SU-DHL-6 (cell line): ENCODE measurements at regions not wholly inside any gene's neighbourhood (a gene's known extent, or its start where the extent isn't known, plus 50 kb on each side); places are given as distances from the start of the nearest gene placed in this dataset.

Source experiments
- H2AFZ ChIP-seq: fragments of 200-600 bp; sonication (generic); 2 replicates; pipeline ENCODE4 v1.6.1; 2014; ENCODE audit warnings: low read depth, mild to moderate bottlenecking, moderate library complexity, mixed read lengths, antibody characterized with exemption, low read length; ENCODE audit not compliant: severe bottlenecking
- H3F3A ChIP-seq: fragments of 200-600 bp; shearing (Covaris generic); 2 replicates; pipeline ENCODE4 v1.6.0; 2016; ENCODE audit warnings: antibody characterized with exemption, mild to moderate bottlenecking; ENCODE audit not compliant: insufficient read depth
- H3K27ac ChIP-seq: fragments of 200-600 bp; sonication (generic); 2 replicates; pipeline ENCODE4 v1.5.1; 2016; ENCODE audit warnings: low read depth, mild to moderate bottlenecking, low read length, moderate library complexity, mixed read lengths
- H3K27me3 ChIP-seq: fragments of 200-600 bp; sonication (generic), shearing (Covaris generic); 2 replicates; pipeline ENCODE4 v1.6.0; 2014; ENCODE audit warnings: mild to moderate bottlenecking, low read length
- H3K36me3 ChIP-seq: fragments of 200-600 bp; sonication (generic); 2 replicates; pipeline ENCODE4 v1.6.1; 2014; ENCODE audit warnings: mild to moderate bottlenecking, low read length, mixed read lengths
- H3K4me2 ChIP-seq: fragments of 300-600, 200-600 bp; shearing (Covaris generic), sonication (generic); 2 replicates; pipeline ENCODE4 v1.6.0; 2014; ENCODE audit warnings: low read length, low read depth, mild to moderate bottlenecking; ENCODE audit not compliant: poor library complexity, severe bottlenecking
- H3K4me3 ChIP-seq: fragments of 200-600 bp; sonication (generic); 2 replicates; pipeline ENCODE4 v1.5.1; 2014; ENCODE audit warnings: antibody characterized with exemption, low read length, mild to moderate bottlenecking, mixed read lengths; ENCODE audit not compliant: insufficient read depth, poor library complexity, severe bottlenecking
- H3K79me2 ChIP-seq: fragments of 200-600 bp; sonication (generic); 2 replicates; pipeline ENCODE4 v1.6.1; 2014; ENCODE audit warnings: mild to moderate bottlenecking, low read length, moderate library complexity; ENCODE audit not compliant: insufficient read depth
- H3K9ac ChIP-seq: fragments of 200-600 bp; sonication (generic); 2 replicates; pipeline ENCODE4 v1.7.0; 2014; ENCODE audit warnings: mild to moderate bottlenecking, low read length
- H3K9me2 ChIP-seq: fragments of 200-600 bp; sonication (generic); replicated peaks from 2 replicates; pipeline ENCODE4 v1.6.1; 2014; ENCODE audit warnings: low read length; ENCODE audit not compliant: insufficient read depth
- H3K9me3 ChIP-seq: fragments of 200-600 bp; sonication (generic); 2 replicates; pipeline ENCODE4 v1.6.1; 2014; ENCODE audit warnings: low read length, mixed read lengths; ENCODE audit not compliant: insufficient read depth
- H4K20me1 ChIP-seq: fragments of 200-600 bp; sonication (generic); 2 replicates; pipeline ENCODE4 v1.6.1; 2014; ENCODE audit warnings: low read depth, mild to moderate bottlenecking, antibody characterized with exemption, low read length, moderate library complexity, mixed read lengths
- CTCF ChIP-seq: fragments of 200-600 bp; sonication (generic); IDR thresholded peaks from one replicate; pipeline ENCODE4 v1.5.1; 2017; ENCODE audit warnings: antibody characterized with exemption, mild to moderate bottlenecking, low read length, moderate library complexity; ENCODE audit not compliant: insufficient read depth, poor library complexity, severe bottlenecking
- EZH2phosphoT487 ChIP-seq: fragments of 200-600 bp; sonication (generic), shearing (Covaris generic); conservative IDR thresholded peaks from 2 replicates; pipeline ENCODE4 v1.6.1; 2018; ENCODE audit warnings: mild to moderate bottlenecking, antibody characterized with exemption, low read length, moderate library complexity, mixed read lengths

GRCh38 chr3:194257151-194257621 lies 93.9 kb downstream of the CPN2 start:
- Histone ChIP-seq H3K9me2 (no peaks in the 10 kb centered on the region), H3K79me2 (no peaks in the 10 kb centered on the region), H3K4me3 (no peak overlapping the region), H2AFZ (no peak overlapping the region), H3K9me3 (no peaks in the 10 kb centered on the region), H4K20me1 (no peaks in the 10 kb centered on the region), H3K4me2 (no peak overlapping the region), H3F3A (no peaks in the 10 kb centered on the region), H3K36me3 (no peaks in the 10 kb centered on the region), H3K9ac (no peak overlapping the region), H3K27ac (no peak overlapping the region), H3K27me3 (no peaks in the 10 kb centered on the region)
- TF ChIP-seq CTCF, result no peak
- TF ChIP-seq EZH2phosphoT487, result no peak

GRCh38 chr3:194257916-194258668 lies 93.0 kb downstream of the CPN2 start:
- Histone ChIP-seq H3K27ac (no peak overlapping the region), H3K27me3 (no peaks in the 10 kb centered on the region), H4K20me1 (no peaks in the 10 kb centered on the region), H3F3A (no peaks in the 10 kb centered on the region), H3K4me2 (no peak overlapping the region), H3K9ac (no peak overlapping the region), H3K9me3 (no peaks in the 10 kb centered on the region), H2AFZ (no peak overlapping the region), H3K79me2 (no peaks in the 10 kb centered on the region), H3K9me2 (no peaks in the 10 kb centered on the region), H3K36me3 (no peaks in the 10 kb centered on the region), H3K4me3 (no peak overlapping the region)
- TF ChIP-seq EZH2phosphoT487, result no peak
- TF ChIP-seq CTCF, result no peak

GRCh38 chr3:194259982-194260766 lies 91.0 kb downstream of the CPN2 start:
- H3K9me2 ChIP-seq, result no peaks in the 10 kb centered on the region
- H3K9me3 ChIP-seq, result no peaks in the 10 kb centered on the region
- no peak overlapping the region for H3K9ac ChIP-seq
- no peaks in the 10 kb centered on the region for H3F3A ChIP-seq
- no peak overlapping the region for H2AFZ ChIP-seq
- H3K36me3 ChIP-seq, result no peaks in the 10 kb centered on the region
- H4K20me1 ChIP-seq, result no peaks in the 10 kb centered on the region
- no peaks in the 10 kb centered on the region for H3K79me2 ChIP-seq
- H3K27ac ChIP-seq, result no peak overlapping the region
- H3K4me3 ChIP-seq, result no peak overlapping the region
- H3K27me3 ChIP-seq, result no peaks in the 10 kb centered on the region
- H3K4me2 ChIP-seq, result no peak overlapping the region
- TF ChIP-seq CTCF, result no peak
- no peak for TF ChIP-seq EZH2phosphoT487
